Gastrocnemius medialis (tissue), 4 donors: ENCODE measurements at regions not wholly inside any gene's neighbourhood (a gene's known extent, or its start where the extent isn't known, plus 50 kb on each side); places are given as distances from the start of the nearest gene placed in this dataset.

Experiments
- ATAC-seq, 2 donors: fragments of 150-250 bp; one replicate each; pipeline ENCODE4 v1.9.1; 2016
- DNase-seq, 2 donors: peaks; one replicate each; pipeline ENCODE4 v3.0.0-alpha.2; 2019
- H3K27ac ChIP-seq, 4 donors: fragments of 200-600 bp; sonication (generic); 1 replicate in 1 of 4; 2 replicates in 3 of 4; pipeline ENCODE4 v1.5.1; 2016 to 2018; ENCODE audit warnings: mild to moderate bottlenecking in 2 of 4, moderate library complexity in 1 of 4
- H3K27me3 ChIP-seq, 3 donors: fragments of 200-600 bp; sonication (generic) in 2 of 3; 1 replicate in 1 of 3; 2 replicates in 2 of 3; pipeline versions ENCODE4 v1.5.1 to v1.6.0; 2016 to 2019; ENCODE audit warnings: mild to moderate bottlenecking in 1 of 3, moderate library complexity in 1 of 3
- H3K36me3 ChIP-seq, 2 donors: fragments of 200-600 bp; sonication (generic) in 1 of 2; one replicate each; pipeline ENCODE4 v1.5.1; 2017 to 2018
- H3K4me1 ChIP-seq, 2 donors: fragments of 200-600 bp; sonication (generic) in 1 of 2; one replicate each; pipeline ENCODE4 v1.5.1; 2016 to 2017; ENCODE audit warnings: mild to moderate bottlenecking in 2 of 2
- H3K4me3 ChIP-seq, 4 donors: fragments of 200-600 bp; sonication (generic) in 3 of 4; 1 replicate in 1 of 4; 2 replicates in 3 of 4; pipeline ENCODE4 v1.5.1; 2016 to 2019; ENCODE audit warnings: mild to moderate bottlenecking in 2 of 4
- H3K9me3 ChIP-seq, 3 donors: fragments of 200-600 bp; sonication (generic) in 2 of 3; 1 replicate in 1 of 3; 2 replicates in 2 of 3; pipeline ENCODE4 v1.5.1; 2016 to 2019
- POLR2A ChIP-seq, 2 donors: fragments of 450-650 bp; IDR thresholded peaks; one replicate each; pipeline ENCODE4 v1.6.1; 2017; ENCODE audit warnings: antibody characterized with exemption in 2 of 2, mild to moderate bottlenecking in 2 of 2, moderate library complexity in 2 of 2
- in situ Hi-C, 4 donors: fragments of 200-750 bp; cut with MboI; loops; one replicate each; pipeline versions ENCODE4 v1.15.0 to v1.8.0; 2017; ENCODE audit warnings: low sequenced_read_pairs in 4 of 4
- intact Hi-C: fragments of 100-400 bp; cut with DNase I; formaldehyde crosslinking; loops from one replicate; pipeline ENCODE4 v1.15.1; 2023; ENCODE audit warnings: low total_unique reads
- TF ChIP-seq, protein P1 (sequence below), 5 experiments: fragments of 450-650 bp in 3 of 5; fragments of 200-600 bp in 2 of 5; sonication (generic) in 2 of 5; IDR thresholded peaks in 4 of 5; conservative IDR thresholded peaks in 1 of 5; 1 replicate in 4 of 5; 2 replicates in 1 of 5; pipeline ENCODE4 v1.5.1; 2016 to 2019; ENCODE audit warnings: antibody characterized with exemption in 5 of 5, mild to moderate bottlenecking in 3 of 5, moderate library complexity in 3 of 5

DNA sequence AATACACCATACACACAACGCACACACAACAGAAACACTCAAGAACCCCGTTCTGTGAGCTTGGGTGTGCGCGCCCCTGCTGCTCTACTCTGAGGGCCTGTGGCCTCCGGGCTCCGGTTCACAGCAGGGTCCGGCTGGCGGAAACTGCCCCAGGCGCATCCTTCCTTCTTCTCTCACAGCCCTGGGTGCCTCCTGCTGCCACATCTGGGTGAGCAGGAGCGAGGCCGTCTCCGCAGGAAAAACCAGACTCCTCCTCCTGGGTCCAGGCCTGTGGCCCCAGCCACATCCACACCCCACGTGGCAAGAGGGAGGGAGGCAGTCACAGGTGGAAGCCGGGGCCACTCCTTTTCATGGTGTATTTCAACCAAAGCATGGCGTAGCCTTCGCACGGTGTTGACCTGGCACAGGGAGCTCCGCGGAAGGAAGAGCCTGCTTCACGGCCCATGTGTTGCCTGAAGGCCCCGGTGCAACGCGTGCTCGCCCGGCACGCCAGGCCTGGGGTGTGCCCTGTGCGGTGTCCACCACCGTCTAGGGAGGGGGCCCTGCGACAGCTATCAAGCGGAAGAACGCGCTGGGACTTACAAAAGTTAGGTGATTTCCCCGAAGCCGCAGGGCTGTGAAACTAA is 1502.7 kb downstream of the TBC1D22A start:
- Histone ChIP-seq H3K27me3 (peaks cover 0 to 3% (median 0%) of the 10 kb centered on the region in 3 donors), H3K9me3 (no peaks in the 10 kb centered on the region), H3K36me3 (no peaks in the 10 kb centered on the region), H3K4me1 (no peaks in the 10 kb centered on the region), H3K4me3 (no peak overlapping the region), H3K27ac (no peak overlapping the region)
- DNase-seq (no peak), ATAC-seq (no peak)
- in situ Hi-C loops, result no loop called here
- intact Hi-C loops, result no loop called here
- no peak for TF ChIP-seq POLR2A (IDR thresholded peaks at IDR 0.05)
- TF ChIP-seq, protein P1, sequence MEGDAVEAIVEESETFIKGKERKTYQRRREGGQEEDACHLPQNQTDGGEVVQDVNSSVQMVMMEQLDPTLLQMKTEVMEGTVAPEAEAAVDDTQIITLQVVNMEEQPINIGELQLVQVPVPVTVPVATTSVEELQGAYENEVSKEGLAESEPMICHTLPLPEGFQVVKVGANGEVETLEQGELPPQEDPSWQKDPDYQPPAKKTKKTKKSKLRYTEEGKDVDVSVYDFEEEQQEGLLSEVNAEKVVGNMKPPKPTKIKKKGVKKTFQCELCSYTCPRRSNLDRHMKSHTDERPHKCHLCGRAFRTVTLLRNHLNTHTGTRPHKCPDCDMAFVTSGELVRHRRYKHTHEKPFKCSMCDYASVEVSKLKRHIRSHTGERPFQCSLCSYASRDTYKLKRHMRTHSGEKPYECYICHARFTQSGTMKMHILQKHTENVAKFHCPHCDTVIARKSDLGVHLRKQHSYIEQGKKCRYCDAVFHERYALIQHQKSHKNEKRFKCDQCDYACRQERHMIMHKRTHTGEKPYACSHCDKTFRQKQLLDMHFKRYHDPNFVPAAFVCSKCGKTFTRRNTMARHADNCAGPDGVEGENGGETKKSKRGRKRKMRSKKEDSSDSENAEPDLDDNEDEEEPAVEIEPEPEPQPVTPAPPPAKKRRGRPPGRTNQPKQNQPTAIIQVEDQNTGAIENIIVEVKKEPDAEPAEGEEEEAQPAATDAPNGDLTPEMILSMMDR (IDR thresholded peaks at IDR 0.05 in 4 of 5, conservative IDR thresholded peaks at IDR 0.05 in 1 of 5), result no peak

DNA sequence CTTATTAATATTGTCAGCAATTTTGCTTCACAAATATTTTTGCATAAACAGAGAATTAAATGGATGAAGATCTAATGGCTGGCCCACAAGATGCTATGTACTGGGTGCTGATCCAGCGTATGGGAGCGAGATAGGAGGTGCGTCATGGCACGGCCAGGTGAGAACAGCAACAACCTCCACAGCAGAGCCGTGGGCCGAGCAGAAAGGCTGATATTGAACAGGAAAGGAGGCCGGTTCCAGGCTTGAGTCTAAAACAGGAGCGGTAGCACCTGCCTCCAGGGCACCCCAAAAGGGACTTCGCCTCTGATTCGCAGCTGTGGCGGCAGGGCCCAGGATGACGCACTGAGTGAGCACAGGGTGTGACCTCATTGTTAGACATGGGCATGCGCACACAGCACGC is 1502.1 kb downstream of the TBC1D22A start:
- Histone ChIP-seq H3K27ac (no peak overlapping the region), H3K27me3 (peaks cover 0 to 3% (median 0%) of the 10 kb centered on the region in 3 donors), H3K4me3 (no peak overlapping the region), H3K36me3 (no peaks in the 10 kb centered on the region), H3K4me1 (no peaks in the 10 kb centered on the region), H3K9me3 (no peaks in the 10 kb centered on the region)
- in situ Hi-C loops, result no loop called here
- no peak for ATAC-seq
- DNase-seq, result no peak
- intact Hi-C loops, result no loop called here
- TF ChIP-seq, protein P1 (IDR thresholded peaks at IDR 0.05 in 4 of 5, conservative IDR thresholded peaks at IDR 0.05 in 1 of 5), result no peak
- no peak for TF ChIP-seq POLR2A (IDR thresholded peaks at IDR 0.05)

DNA sequence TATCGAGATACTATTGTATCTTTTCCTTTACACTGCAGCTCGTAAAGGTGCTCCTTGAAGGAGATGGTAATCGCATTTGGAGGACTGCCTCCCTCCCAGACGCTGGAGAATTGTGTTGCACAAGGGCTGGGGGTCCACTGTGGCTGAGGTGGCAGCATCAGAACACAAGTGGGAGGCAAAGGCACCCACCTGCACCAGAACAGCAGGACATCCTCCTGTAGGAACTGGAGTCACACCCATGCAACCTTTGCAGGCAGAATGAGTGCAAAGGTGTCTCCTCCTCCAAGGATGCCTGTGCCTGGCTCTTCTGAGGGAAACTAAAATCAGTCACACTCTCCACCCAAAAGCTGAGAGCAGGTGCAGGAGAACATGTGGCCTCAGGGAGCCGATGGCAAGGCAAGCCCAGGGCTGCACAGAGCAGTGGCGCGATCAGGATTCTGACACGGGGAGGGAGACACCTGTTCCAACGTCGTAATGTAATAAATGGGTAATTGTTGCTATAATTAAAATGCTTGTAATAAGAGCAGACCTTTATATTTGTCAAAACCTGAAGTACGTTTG is 1501.4 kb downstream of the TBC1D22A start:
- ATAC-seq, result no peak
- H3K27me3 ChIP-seq, result peaks cover 0 to 3% (median 0%) of the 10 kb centered on the region in 3 donors

DNA sequence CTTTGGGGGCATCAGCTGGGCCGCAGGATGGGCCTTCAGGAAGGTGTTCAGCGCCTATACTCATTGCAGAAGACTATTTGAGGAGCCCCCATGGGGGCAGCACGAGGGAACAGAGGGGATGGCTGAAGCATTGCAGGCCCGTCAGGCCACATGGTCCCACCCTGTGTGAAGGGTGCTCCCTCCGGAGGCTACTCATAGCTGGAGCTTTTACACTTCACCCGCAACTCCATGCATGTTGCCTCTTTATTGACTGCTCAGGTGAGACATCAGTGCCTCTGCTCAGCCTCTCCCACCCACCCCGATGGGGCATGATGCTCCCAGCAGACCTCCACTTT is 1500.9 kb downstream of the TBC1D22A start:
- Histone ChIP-seq H3K27ac (no peak overlapping the region), H3K9me3 (no peaks in the 10 kb centered on the region), H3K27me3 (peaks cover 0 to 3% (median 0%) of the 10 kb centered on the region in 3 donors), H3K4me1 (no peaks in the 10 kb centered on the region), H3K36me3 (no peaks in the 10 kb centered on the region), H3K4me3 (no peak overlapping the region)
- DNase-seq, result no peak
- TF ChIP-seq POLR2A (IDR thresholded peaks at IDR 0.05), result no peak
- TF ChIP-seq, protein P1 (IDR thresholded peaks at IDR 0.05 in 4 of 5, conservative IDR thresholded peaks at IDR 0.05 in 1 of 5), result no peak
- in situ Hi-C loops, result no loop called here
- intact Hi-C loops, result no loop called here
- ATAC-seq, result no peak

More for the DNA sequence above, 1501.4 kb downstream of the TBC1D22A start:
- no peak overlapping the region for H3K4me3 ChIP-seq
- intact Hi-C loops, result no loop called here
- H3K4me1 ChIP-seq, result no peaks in the 10 kb centered on the region
- no peak overlapping the region for H3K27ac ChIP-seq
- H3K9me3 ChIP-seq, result no peaks in the 10 kb centered on the region
- H3K36me3 ChIP-seq, result no peaks in the 10 kb centered on the region
- no peak for TF ChIP-seq POLR2A (IDR thresholded peaks at IDR 0.05)
- TF ChIP-seq, protein P1 (IDR thresholded peaks at IDR 0.05 in 4 of 5, conservative IDR thresholded peaks at IDR 0.05 in 1 of 5), result no peak
- DNase-seq, result no peak
- in situ Hi-C loops, result no loop called here
